IMR-90 (cell line): ENCODE measurements at regions not wholly inside any gene's neighbourhood (a gene's known extent, or its start where the extent isn't known, plus 50 kb on each side); places are given as distances from the start of the nearest gene placed in this dataset.

Experiments used
- ATAC-seq: fragments of 200-7000 bp; cut with Tn5 transposase; 2 replicates; pipeline ENCODE4 v1.9.1; 2020; ENCODE audit warnings: low read depth, mild to moderate bottlenecking, moderate library complexity
- BruUV-seq: library from RNA; stranded (reverse); fragments of 400-500 nt; replicated peaks from 2 replicates; lab custom pipeline; 2021; lab: Mats Ljungman, UMichigan
- CTCF ChIA-PET: fragments of 300-600 bp; formaldehyde crosslinking; extraction: SDS; loops from one replicate; lab custom pipeline; 2021; ENCODE audit warnings: antibody characterized with exemption; lab: Yijun Ruan, JAX
- POLR2A ChIA-PET: fragments of 300-600 bp; sonication (Branson Sonifier 250); formaldehyde crosslinking; loops from one replicate; lab custom pipeline; 2022; ENCODE audit warnings: antibody characterized with exemption; ENCODE audit not compliant: unreplicated experiment; lab: Charles Lee
- DNase-seq: peaks from one replicate; pipeline ENCODE4 v3.0.0; 2013
- H2AFZ ChIP-seq: replicated peaks from 2 replicates; pipeline ENCODE3; 2013; ENCODE audit warnings: low read length, mild to moderate bottlenecking; ENCODE audit not compliant: poor library complexity
- H2AK5ac ChIP-seq: 2 replicates; pipeline ENCODE4 v1.6.1; 2013; ENCODE audit warnings: low read depth, low read length, inconsistent platforms
- H2AK9ac ChIP-seq: replicated peaks from 2 replicates; pipeline ENCODE3; 2013; ENCODE audit warnings: mild to moderate bottlenecking, low read depth, low read length, moderate library complexity; ENCODE audit not compliant: poor library complexity
- H2BK120ac ChIP-seq: 2 replicates; pipeline ENCODE4 v1.6.1; 2013; ENCODE audit warnings: low read depth, low read length, inconsistent platforms
- H2BK15ac ChIP-seq: 3 replicates; pipeline ENCODE4 v1.6.1; 2013; ENCODE audit warnings: low read depth, low read length, inconsistent platforms
- H2BK20ac ChIP-seq: 2 replicates; pipeline ENCODE4 v1.6.1; 2013; ENCODE audit warnings: low read depth, mild to moderate bottlenecking, inconsistent platforms, low read length, moderate library complexity
- H2BK5ac ChIP-seq: 2 replicates; pipeline ENCODE4 v1.6.1; 2013; ENCODE audit warnings: mild to moderate bottlenecking, low read depth, low read length, inconsistent platforms; ENCODE audit not compliant: poor library complexity, severe bottlenecking
- H3K14ac ChIP-seq: replicated peaks from 2 replicates; pipeline ENCODE4 v1.6.1; 2013; ENCODE audit warnings: low read depth, low read length, inconsistent platforms
- H3K18ac ChIP-seq: 2 replicates; pipeline ENCODE4 v1.6.1; 2013; ENCODE audit warnings: low read depth, low read length, control low read depth
- H3K23ac ChIP-seq: 2 replicates; pipeline ENCODE4 v1.6.1; 2013; ENCODE audit warnings: low read depth, low read length, inconsistent platforms
- H3K27ac ChIP-seq: 2 replicates; pipeline ENCODE4 v1.5.1; 2013; ENCODE audit warnings: mild to moderate bottlenecking, control low read depth, low read length; ENCODE audit not compliant: insufficient read depth
- H3K27me3 ChIP-seq: 2 replicates; pipeline ENCODE4 v1.6.1; 2013; ENCODE audit warnings: low read length; ENCODE audit not compliant: control insufficient read depth, insufficient read depth
- H3K36me3 ChIP-seq: 2 replicates; pipeline ENCODE4 v1.6.1; 2013; ENCODE audit warnings: low read length, mixed read lengths; ENCODE audit not compliant: control insufficient read depth, insufficient read depth
- H3K4ac ChIP-seq: 2 replicates; pipeline ENCODE4 v1.6.1; 2013; ENCODE audit warnings: low read depth, low read length, inconsistent platforms
- H3K4me1 ChIP-seq: 2 replicates; pipeline ENCODE4 v1.6.1; 2013; ENCODE audit warnings: low read length, mixed read lengths; ENCODE audit not compliant: control insufficient read depth, insufficient read depth
- H3K4me2 ChIP-seq: 2 replicates; pipeline ENCODE4 v1.6.1; 2013; ENCODE audit warnings: low read depth, mild to moderate bottlenecking, control low read depth, low read length, moderate library complexity
- H3K4me3 ChIP-seq: 2 replicates; pipeline ENCODE4 v1.5.1; 2013; ENCODE audit warnings: low read depth, mild to moderate bottlenecking, control low read depth, low read length, moderate library complexity; ENCODE audit not compliant: insufficient read depth
- H3K56ac ChIP-seq: 2 replicates; pipeline ENCODE4 v1.6.1; 2013; ENCODE audit warnings: low read length, inconsistent platforms; ENCODE audit not compliant: insufficient read depth; ENCODE audit errors: extremely low read depth
- H3K79me1 ChIP-seq, 2 experiments: 2 replicates each; pipeline ENCODE4 v1.6.1; 2013; ENCODE audit warnings: low read length in 2 of 2, inconsistent platforms in 1 of 2, low read depth in 1 of 2
- H3K9ac ChIP-seq: 2 replicates; pipeline ENCODE4 v1.6.1; 2013; ENCODE audit warnings: low read depth, low read length, control low read depth
- H3K9me1 ChIP-seq: 2 replicates; pipeline ENCODE4 v1.6.1; 2013; ENCODE audit warnings: low read length, inconsistent platforms; ENCODE audit not compliant: insufficient read depth
- H3K9me3 ChIP-seq: 2 replicates; pipeline ENCODE4 v1.6.1; 2013; ENCODE audit warnings: low read length; ENCODE audit not compliant: control insufficient read depth, insufficient read depth
- H4K20me1 ChIP-seq: 2 replicates; pipeline ENCODE4 v1.6.1; 2013; ENCODE audit warnings: low read length, inconsistent platforms; ENCODE audit not compliant: insufficient read depth
- H4K5ac ChIP-seq: 2 replicates; pipeline ENCODE4 v1.6.1; 2013; ENCODE audit warnings: mild to moderate bottlenecking, low read depth, low read length, control low read depth
- H4K8ac ChIP-seq, 2 experiments: 2 replicates each; pipeline ENCODE4 v1.6.1; 2013; ENCODE audit warnings: low read depth in 2 of 2, low read length in 2 of 2, control low read depth in 1 of 2, inconsistent platforms in 1 of 2
- H4K91ac ChIP-seq: 2 replicates; pipeline ENCODE4 v1.6.1; 2013; ENCODE audit warnings: low read depth, low read length, inconsistent platforms; ENCODE audit not compliant: insufficient read depth
- BHLHE40 ChIP-seq: fragments of 150-350 bp; IDR thresholded peaks from 2 replicates; pipeline ENCODE4 v1.6.1; 2016; ENCODE audit warnings: mild to moderate bottlenecking, low read depth, low read length
- CEBPB ChIP-seq: IDR thresholded peaks from 2 replicates; pipeline ENCODE4 v1.6.1; 2012; ENCODE audit warnings: low read depth, low read length, improper control_type of control experiment
- FOS ChIP-seq: fragments of 150-350 bp; IDR thresholded peaks from 2 replicates; pipeline ENCODE4 v1.6.1; 2016; ENCODE audit warnings: low read depth, low read length
- NFE2L2 ChIP-seq: fragments of 150-350 bp; IDR thresholded peaks from 2 replicates; pipeline ENCODE4 v1.6.1; 2016; ENCODE audit warnings: low read depth, mild to moderate bottlenecking, low read length
- RAD21 ChIP-seq: IDR thresholded peaks from 2 replicates; pipeline ENCODE4 v1.6.1; 2012; ENCODE audit warnings: low read length, improper control_type of control experiment
- WGBS, 2 experiments: methylation state at CpG; one replicate each; pipeline versions ENCODE4 v1.1.5 to v1.1.7; 2013; ENCODE audit warnings: missing lambda C conversion rate in 2 of 2; ENCODE audit not compliant: insufficient read length in 1 of 2; ENCODE audit errors: extremely low coverage in 2 of 2; 5-methylcytosine and 5-hydroxymethylcytosine counted together
- dilution Hi-C: fragments of 300-500 bp; cut with HindIII; formaldehyde crosslinking; loops from one replicate; pipeline ENCODE4 v1.14.3; 2018; ENCODE audit warnings: low sequenced_read_pairs; ENCODE audit not compliant: unreplicated experiment
- in situ Hi-C: fragments of 300-500 bp; cut with MboI; formaldehyde crosslinking; loops from 3 replicates; pipeline ENCODE4 v1.14.3; 2019; ENCODE audit warnings: low sequenced_read_pairs, inconsistent platforms, mixed read lengths
- intact Hi-C: fragments of 100-400 bp; cut with micrococcal nuclease; formaldehyde crosslinking; loops from 2 replicates; pipeline ENCODE4 v1.10.0; 2022

DNA sequence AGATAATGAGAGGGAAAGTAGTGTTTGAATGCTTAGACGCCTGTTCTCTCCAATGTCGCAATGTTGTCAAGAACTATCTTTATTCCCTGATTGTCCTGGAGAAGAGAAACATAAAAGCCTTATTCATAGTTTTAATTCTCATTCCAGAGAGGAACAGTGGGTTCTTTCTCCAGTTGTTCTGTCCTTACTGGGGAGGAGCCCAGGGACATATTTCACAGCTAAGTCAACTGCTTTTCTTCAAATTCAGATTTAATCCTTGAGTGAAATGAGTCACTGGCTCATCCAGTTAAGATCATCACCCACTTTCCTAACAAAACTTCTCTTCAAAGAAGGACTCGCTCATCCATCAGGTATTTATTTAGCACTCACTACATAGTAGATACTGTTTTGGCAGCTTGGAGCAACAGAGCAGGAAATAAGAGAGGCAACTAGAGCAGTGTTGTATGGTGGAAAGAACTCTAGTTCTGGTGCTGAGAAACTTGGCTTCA is 365.7 kb upstream of the USP24 start:
- no peaks in the 10 kb centered on the region for H3K27me3 ChIP-seq
- H2BK120ac ChIP-seq: peak overlapping the region; percentile 91
- H2BK20ac ChIP-seq: peak overlapping the region; percentile 90
- no peaks in the 10 kb centered on the region for H3K79me1 ChIP-seq
- CTCF ChIA-PET: interaction anchor here (1.2 kb wide), 1 partner anchor 40 kb away, joined by 3 read pairs; no protein-coding TSS in a partner anchor
- no CpG with 5 or more reads among the region's 3 CpGs for WGBS, 2 experiments
- no peak overlapping the region for H3K4me3 ChIP-seq
- intact Hi-C loops (loop anchor here (5.0 kb wide), 1 partner anchor 266 kb away; no protein-coding TSS in a partner anchor), in situ Hi-C loops (no loop called here), dilution Hi-C loops (no loop called here)
- H4K8ac ChIP-seq: peak overlapping the region; percentile 61 to 71
- H3K18ac ChIP-seq: peak overlapping the region; percentile 67; the same call in 1 of the 2 replicates
- peak overlapping the region; percentile 78 for H4K91ac ChIP-seq
- no peaks in the 10 kb centered on the region for H3K36me3 ChIP-seq
- H4K20me1 ChIP-seq: no peaks in the 10 kb centered on the region
- H3K23ac ChIP-seq: peak overlapping the region; percentile 32; the same call in 1 of the 2 replicates
- ATAC-seq (peak; percentile 88), DNase-seq (peak; percentile 92)
- H3K14ac ChIP-seq: peak overlapping the region; percentile 50
- H3K4me2 ChIP-seq: peak overlapping the region; percentile 14; the same call in 1 of the 2 replicates
- H2BK15ac ChIP-seq: peak overlapping the region; percentile 72; the same call in 1 of the 3 replicates
- H3K4me1 ChIP-seq: peaks cover 11% of the 10 kb centered on the region
- peak overlapping the region; percentile 56 for H2BK5ac ChIP-seq
- H3K9me1 ChIP-seq: peaks cover 11% of the 10 kb centered on the region
- TF ChIP-seq NFE2L2 (no peak), CEBPB (peak; percentile 85), FOS (peak; percentile 60), BHLHE40 (0 out of 2 replicates have a peak, but pooled peaks have one; percentile 30), RAD21 (peak; percentile 6; the same call in 1 of the 2 replicates)
- H3K56ac ChIP-seq: peak overlapping the region; percentile 45
- H2AK5ac ChIP-seq: peak overlapping the region; percentile 81; the same call in 1 of the 2 replicates
- POLR2A ChIA-PET: no interaction called here
- BruUV-seq: no TSS peak
- H3K9me3 ChIP-seq: no peaks in the 10 kb centered on the region
- no peak overlapping the region for H2AFZ ChIP-seq
- H3K9ac ChIP-seq: peak overlapping the region; percentile 42; the same call in 1 of the 2 replicates
- peak overlapping the region; percentile 88 for H3K4ac ChIP-seq
- peak overlapping the region; percentile 55 for H4K5ac ChIP-seq
- no peak overlapping the region for H2AK9ac ChIP-seq
- peak overlapping the region; percentile 76 for H3K27ac ChIP-seq
